Skin epidermis (tissue), 12 donors: ENCODE measurements at regions not wholly inside any gene's neighbourhood (a gene's known extent, or its start where the extent isn't known, plus 50 kb on each side); places are given as distances from the start of the nearest gene placed in this dataset.
A peak's percentile ranks its signal among the peaks of the same experiment; 100 is the strongest.

Source experiments
- H3K27ac ChIP-seq, 21 experiments: fragments of 200-600 bp; sonication (generic) in 11 of 21; one replicate each; pipeline ENCODE4 v1.5.0; 2020; ENCODE audit warnings: mild to moderate bottlenecking in 3 of 21, inconsistent platforms in 2 of 21, moderate library complexity in 2 of 21
- H3K4me3 ChIP-seq, 7 experiments: fragments of 200-600 bp; sonication (generic) in 2 of 7; one replicate each; pipeline ENCODE4 v1.5.0; 2020; ENCODE audit warnings: inconsistent platforms in 2 of 7, mild to moderate bottlenecking in 2 of 7, moderate library complexity in 1 of 7

- Histone ChIP-seq H3K27ac (no peak overlapping the region), H3K4me3 (no peak overlapping the region)
Measured at GRCh38 chr10:117736655-117737054, 194.1 kb downstream of the EMX2 start.

- Histone ChIP-seq H3K4me3 (no peak overlapping the region), H3K27ac (no peak overlapping the region)
Measured at GRCh38 chr10:117740088-117740487, 197.5 kb downstream of the EMX2 start.

GRCh38 chr10:117740691-117741222 lies 198.2 kb downstream of the EMX2 start:
- no peak overlapping the region for H3K27ac ChIP-seq

GRCh38 chr10:117741524-117741923 lies 199.0 kb downstream of the EMX2 start:
- Histone ChIP-seq H3K27ac (no peak overlapping the region), H3K4me3 (no peak overlapping the region)

More at GRCh38 chr10:117740691-117741222, 198.2 kb downstream of the EMX2 start:
- H3K4me3 ChIP-seq = no peak overlapping the region

GRCh38 chr10:117743509-117743908 lies 201.0 kb downstream of the EMX2 start:
- Histone ChIP-seq H3K4me3 (no peak overlapping the region), H3K27ac (no peak overlapping the region)

GRCh38 chr10:117745301-117745700 lies 202.8 kb downstream of the EMX2 start:
- Histone ChIP-seq H3K4me3 (no peak overlapping the region), H3K27ac (no peak overlapping the region)

GRCh38 chr10:117746541-117747448 lies 204.2 kb downstream of the EMX2 start:
- H3K27ac ChIP-seq = no peak overlapping the region
- no peak overlapping the region for H3K4me3 ChIP-seq

GRCh38 chr10:117747636-117748035 lies 205.1 kb downstream of the EMX2 start:
- H3K4me3 ChIP-seq = no peak overlapping the region
- no peak overlapping the region for H3K27ac ChIP-seq

- Histone ChIP-seq H3K4me3 (no peak overlapping the region), H3K27ac (no peak overlapping the region)
Measured at GRCh38 chr10:117748058-117748457, 205.5 kb downstream of the EMX2 start.

GRCh38 chr10:117750616-117751015 lies 208.1 kb downstream of the EMX2 start:
- H3K4me3 ChIP-seq = no peak overlapping the region
- H3K27ac ChIP-seq = no peak overlapping the region

- no peak overlapping the region for H3K4me3 ChIP-seq
- no peak overlapping the region for H3K27ac ChIP-seq
Measured at GRCh38 chr10:117751259-117751658, 208.7 kb downstream of the EMX2 start.

- Histone ChIP-seq H3K27ac (no peak overlapping the region), H3K4me3 (no peak overlapping the region)
Measured at GRCh38 chr10:117752103-117752502, 209.6 kb downstream of the EMX2 start.

- Histone ChIP-seq H3K4me3 (no peak overlapping the region), H3K27ac (no peak overlapping the region)
Measured at GRCh38 chr10:117754770-117755658, 212.5 kb downstream of the EMX2 start.

- no peak overlapping the region for H3K27ac ChIP-seq
- H3K4me3 ChIP-seq = no peak overlapping the region
Measured at GRCh38 chr10:117755659-117756014, 213.1 kb downstream of the EMX2 start.

GRCh38 chr10:117757086-117757720 lies 214.7 kb downstream of the EMX2 start:
- Histone ChIP-seq H3K4me3 (no peak overlapping the region), H3K27ac (peak overlapping the region in 1 of 21 experiments; percentile 36)

GRCh38 chr10:117759266-117759665 lies 216.7 kb downstream of the EMX2 start:
- H3K4me3 ChIP-seq = no peak overlapping the region
- no peak overlapping the region for H3K27ac ChIP-seq

GRCh38 chr10:117761695-117762094 lies 219.1 kb downstream of the EMX2 start:
- Histone ChIP-seq H3K27ac (no peak overlapping the region), H3K4me3 (no peak overlapping the region)

- no peak overlapping the region for H3K4me3 ChIP-seq
- no peak overlapping the region for H3K27ac ChIP-seq
Measured at GRCh38 chr10:117762126-117762818, 219.7 kb downstream of the EMX2 start.

GRCh38 chr10:117762819-117763172 lies 220.2 kb downstream of the EMX2 start:
- H3K27ac ChIP-seq = no peak overlapping the region

GRCh38 chr10:117763528-117763927 lies 221.0 kb downstream of the EMX2 start:
- Histone ChIP-seq H3K4me3 (no peak overlapping the region), H3K27ac (no peak overlapping the region)

More at GRCh38 chr10:117762819-117763172, 220.2 kb downstream of the EMX2 start:
- no peak overlapping the region for H3K4me3 ChIP-seq
